Glutamatergic neuron (in vitro differentiated cells): ENCODE measurements at regions not wholly inside any gene's neighbourhood (a gene's known extent, or its start where the extent isn't known, plus 50 kb on each side); places are given as distances from the start of the nearest gene placed in this dataset.

Experiments used
- DNase-seq: peaks from one replicate; pipeline ENCODE4 v3.0.0; 2022
- H3K27ac Mint-ChIP-seq: one replicate; pipeline ENCODE4 v1.8.0; 2020; ENCODE audit warnings: mild to moderate bottlenecking, mixed read lengths, inconsistent platforms; ENCODE audit not compliant: unreplicated experiment
- H3K27me3 Mint-ChIP-seq: one replicate; pipeline ENCODE4 v1.8.0; 2020; ENCODE audit warnings: mild to moderate bottlenecking, moderate library complexity, mixed read lengths, inconsistent platforms; ENCODE audit not compliant: unreplicated experiment
- H3K36me3 Mint-ChIP-seq: one replicate; pipeline ENCODE4 v1.8.0; 2020; ENCODE audit warnings: mild to moderate bottlenecking, mixed read lengths, inconsistent platforms; ENCODE audit not compliant: unreplicated experiment
- H3K4me1 Mint-ChIP-seq: one replicate; pipeline ENCODE4 v1.8.0; 2020; ENCODE audit warnings: mild to moderate bottlenecking, low read depth, mixed read lengths, inconsistent platforms; ENCODE audit not compliant: unreplicated experiment
- H3K4me3 Mint-ChIP-seq: one replicate; pipeline ENCODE4 v1.8.0; 2020; ENCODE audit warnings: mild to moderate bottlenecking, mixed read lengths, inconsistent platforms; ENCODE audit not compliant: unreplicated experiment
- H3K9me3 Mint-ChIP-seq: one replicate; pipeline ENCODE4 v1.8.0; 2020; ENCODE audit warnings: mild to moderate bottlenecking, moderate library complexity, mixed read lengths, inconsistent platforms; ENCODE audit not compliant: unreplicated experiment
- TF ChIP-seq, protein P1 (sequence below): fragments of 200-600 bp; sonication (generic); IDR thresholded peaks from one replicate; pipeline ENCODE4 v1.5.0; 2021; ENCODE audit not compliant: partially characterized antibody, unreplicated experiment

DNA sequence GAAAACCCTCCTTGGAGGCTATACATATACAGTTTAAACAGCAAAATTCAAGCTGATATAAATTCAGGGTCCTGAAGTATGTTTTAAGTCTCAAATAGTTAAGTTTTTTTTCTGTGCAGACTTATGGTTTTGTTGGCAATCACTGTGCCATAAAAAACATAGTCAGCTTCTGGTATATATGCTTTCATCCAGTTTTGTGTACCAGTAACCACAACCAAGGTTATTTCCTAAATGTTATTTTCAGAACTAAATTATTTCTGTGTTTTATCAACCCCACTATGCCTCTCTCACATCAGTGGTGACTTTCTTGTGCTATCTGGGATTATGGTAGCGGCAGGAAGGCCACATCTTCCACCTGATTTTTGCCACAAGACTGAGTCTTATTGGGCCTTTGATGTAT is 107.7 kb upstream of the SMARCA2 start:
- TF ChIP-seq, protein P1, sequence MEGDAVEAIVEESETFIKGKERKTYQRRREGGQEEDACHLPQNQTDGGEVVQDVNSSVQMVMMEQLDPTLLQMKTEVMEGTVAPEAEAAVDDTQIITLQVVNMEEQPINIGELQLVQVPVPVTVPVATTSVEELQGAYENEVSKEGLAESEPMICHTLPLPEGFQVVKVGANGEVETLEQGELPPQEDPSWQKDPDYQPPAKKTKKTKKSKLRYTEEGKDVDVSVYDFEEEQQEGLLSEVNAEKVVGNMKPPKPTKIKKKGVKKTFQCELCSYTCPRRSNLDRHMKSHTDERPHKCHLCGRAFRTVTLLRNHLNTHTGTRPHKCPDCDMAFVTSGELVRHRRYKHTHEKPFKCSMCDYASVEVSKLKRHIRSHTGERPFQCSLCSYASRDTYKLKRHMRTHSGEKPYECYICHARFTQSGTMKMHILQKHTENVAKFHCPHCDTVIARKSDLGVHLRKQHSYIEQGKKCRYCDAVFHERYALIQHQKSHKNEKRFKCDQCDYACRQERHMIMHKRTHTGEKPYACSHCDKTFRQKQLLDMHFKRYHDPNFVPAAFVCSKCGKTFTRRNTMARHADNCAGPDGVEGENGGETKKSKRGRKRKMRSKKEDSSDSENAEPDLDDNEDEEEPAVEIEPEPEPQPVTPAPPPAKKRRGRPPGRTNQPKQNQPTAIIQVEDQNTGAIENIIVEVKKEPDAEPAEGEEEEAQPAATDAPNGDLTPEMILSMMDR, result no peak
- H3K36me3 Mint-ChIP-seq, result peaks cover 10% of the 10 kb centered on the region
- no peak overlapping the region for H3K27ac Mint-ChIP-seq
- DNase-seq, result no peak
- peaks cover 10% of the 10 kb centered on the region for H3K4me1 Mint-ChIP-seq
- H3K27me3 Mint-ChIP-seq, result no peaks in the 10 kb centered on the region
- no peak overlapping the region for H3K4me3 Mint-ChIP-seq
- H3K9me3 Mint-ChIP-seq, result peaks cover 2% of the 10 kb centered on the region

DNA sequence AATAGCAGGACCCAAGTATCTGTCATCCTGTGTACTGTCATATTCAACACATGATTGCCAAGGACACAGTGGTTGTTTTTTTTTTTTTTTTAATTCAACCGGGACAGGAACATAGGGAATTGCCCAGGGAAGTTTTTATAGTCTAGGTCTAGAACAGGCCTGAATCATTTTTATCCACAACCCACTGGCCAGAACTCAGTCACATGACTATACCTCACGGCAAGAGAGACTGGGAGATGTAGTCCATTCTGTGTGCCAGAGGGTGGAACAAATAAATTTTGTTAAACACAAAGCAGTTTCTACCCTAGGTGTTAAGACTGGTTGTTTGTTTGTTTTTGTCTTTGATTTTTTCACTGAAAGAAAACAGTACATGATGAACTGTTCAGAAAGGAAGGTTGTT is 105.8 kb upstream of the SMARCA2 start:
- TF ChIP-seq, protein P1, result no peak
- peaks cover 10% of the 10 kb centered on the region for H3K4me1 Mint-ChIP-seq
- no peak overlapping the region for H3K4me3 Mint-ChIP-seq
- H3K9me3 Mint-ChIP-seq, result peaks cover 2% of the 10 kb centered on the region
- DNase-seq, result no peak
- no peaks in the 10 kb centered on the region for H3K36me3 Mint-ChIP-seq
- no peak overlapping the region for H3K27ac Mint-ChIP-seq
- no peaks in the 10 kb centered on the region for H3K27me3 Mint-ChIP-seq

DNA sequence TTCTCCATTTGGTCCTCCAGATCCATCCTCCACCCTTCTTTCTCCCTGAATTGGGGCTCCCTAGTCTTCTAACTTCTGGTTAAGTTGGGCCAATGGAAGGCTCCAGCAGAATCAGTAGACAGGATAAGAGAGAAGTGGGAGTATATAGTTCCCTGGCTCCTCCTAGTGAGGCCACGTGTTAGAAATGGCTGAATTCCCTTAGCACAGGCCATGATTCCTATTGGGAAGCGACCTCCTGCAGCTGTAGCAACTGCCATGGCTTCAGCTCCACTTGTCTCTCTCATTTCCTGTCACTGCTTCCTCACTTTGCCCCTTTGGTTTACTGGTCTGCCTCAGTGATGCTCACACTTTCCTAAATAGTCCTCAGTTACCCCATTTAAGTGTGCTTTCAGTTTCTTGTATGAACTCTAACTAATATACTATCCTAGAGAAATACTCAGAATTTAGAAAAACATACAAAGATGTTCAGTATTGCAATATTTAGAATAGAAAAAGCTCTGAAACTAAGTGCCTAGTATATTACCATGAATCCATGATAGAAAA is 104.8 kb upstream of the SMARCA2 start:
- H3K9me3 Mint-ChIP-seq, result no peaks in the 10 kb centered on the region
- no peaks in the 10 kb centered on the region for H3K27me3 Mint-ChIP-seq
- H3K27ac Mint-ChIP-seq, result no peak overlapping the region
- DNase-seq, result no peak
- peaks cover 10% of the 10 kb centered on the region for H3K4me1 Mint-ChIP-seq
- TF ChIP-seq, protein P1, result no peak
- no peak overlapping the region for H3K4me3 Mint-ChIP-seq
- H3K36me3 Mint-ChIP-seq, result no peaks in the 10 kb centered on the region

DNA sequence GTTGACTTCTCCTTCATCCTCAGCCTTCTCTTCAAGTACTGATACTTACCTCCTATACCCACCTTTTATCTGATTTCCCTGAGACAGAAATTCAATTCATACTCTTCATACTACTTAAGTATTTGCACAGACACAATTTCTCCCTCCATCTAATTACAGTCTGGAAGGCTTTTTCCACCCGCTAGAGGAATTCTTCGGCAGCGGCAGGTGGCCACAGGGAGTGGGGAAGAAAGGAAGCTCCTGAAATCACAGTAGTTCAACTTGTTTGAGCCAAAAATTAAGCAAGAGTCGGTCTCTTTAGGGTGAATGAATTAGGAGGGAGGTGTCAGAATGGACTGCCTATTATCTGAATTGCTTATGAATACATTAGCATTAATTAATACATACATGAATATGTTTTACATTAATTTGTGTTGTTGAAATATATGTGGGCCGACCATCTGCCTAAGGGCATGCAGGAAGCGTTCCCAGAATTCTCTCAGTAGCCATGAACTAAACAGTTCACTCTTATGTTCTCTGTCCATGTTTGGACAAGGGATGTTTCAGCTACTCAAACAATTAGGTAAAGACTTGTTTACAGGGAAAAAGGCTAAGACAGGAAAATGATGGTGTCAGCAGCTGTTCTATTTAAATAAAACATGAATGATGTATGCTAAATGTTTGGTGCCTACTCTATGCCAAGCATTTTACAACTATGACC is 101.4 kb upstream of the SMARCA2 start:
- Mint-ChIP-seq H3K27me3 (no peaks in the 10 kb centered on the region), H3K4me3 (no peak overlapping the region), H3K9me3 (no peaks in the 10 kb centered on the region), H3K27ac (no peak overlapping the region), H3K4me1 (peaks cover 32% of the 10 kb centered on the region), H3K36me3 (no peaks in the 10 kb centered on the region)
- no peak for DNase-seq
- TF ChIP-seq, protein P1, result no peak

DNA sequence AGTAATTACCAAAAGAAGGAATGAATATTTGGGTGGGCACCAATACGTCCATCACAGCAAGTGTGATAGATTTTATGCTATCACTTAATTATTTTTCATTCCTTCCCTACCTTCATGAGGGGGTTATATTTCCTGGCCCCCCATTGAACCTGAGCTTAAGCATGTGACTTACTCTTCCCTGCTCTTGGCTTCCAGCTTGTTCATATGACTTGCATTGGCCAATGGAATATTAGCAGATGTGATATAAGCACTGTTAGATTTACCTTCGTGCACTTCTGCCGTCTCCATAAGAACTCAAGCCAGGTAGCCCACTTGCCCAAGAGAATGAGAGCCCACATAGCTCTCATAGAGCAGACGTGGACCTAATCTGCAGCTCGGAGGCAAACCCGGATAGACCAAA is 99.1 kb upstream of the SMARCA2 start:
- TF ChIP-seq, protein P1, result no peak
- Mint-ChIP-seq H3K36me3 (no peaks in the 10 kb centered on the region), H3K27ac (no peak overlapping the region), H3K9me3 (no peaks in the 10 kb centered on the region), H3K4me3 (no peak overlapping the region), H3K27me3 (no peaks in the 10 kb centered on the region), H3K4me1 (peaks cover 31% of the 10 kb centered on the region)
- DNase-seq, result no peak
